ENCODE measurements at regions not wholly inside any gene's neighbourhood (a gene's known extent, or its start where the extent isn't known, plus 50 kb on each side); places are given as distances from the start of the nearest gene placed in this dataset.

DNA sequence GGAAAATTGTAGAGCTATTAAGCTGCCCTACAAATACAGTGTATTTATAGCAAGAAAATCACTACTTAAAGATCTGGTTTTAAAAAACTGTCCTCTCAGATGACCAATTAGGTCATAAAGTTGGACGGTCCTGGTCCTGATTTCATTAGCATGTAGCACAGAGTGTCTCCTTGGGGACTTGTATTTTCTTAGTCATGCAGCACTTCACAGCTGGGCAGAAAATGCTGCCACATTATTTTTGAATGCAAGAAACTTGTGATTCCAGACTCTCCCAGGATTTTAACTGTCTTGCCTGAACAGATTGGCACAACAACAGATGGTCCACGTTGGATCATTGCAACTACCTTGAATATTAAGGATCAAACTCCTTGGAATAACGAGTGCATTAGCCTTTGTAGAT lies 348.1 kb upstream of the SGCD start:
- FAIRE-seq (no peak), DNase-seq (ENCODE audit: insufficient read length) (no peak)
- TF ChIP-seq POLR2AphosphoS5 (IDR thresholded peaks at IDR 0.05; ENCODE audit: low read depth, low read length) (no peak), POLR2A (IDR thresholded peaks at IDR 0.05; ENCODE audit: low read depth, low read length) (no peak), TAF1 (IDR thresholded peaks at IDR 0.05; ENCODE audit: borderline replicate concordance, low read depth, low read length) (no peak)

DNA sequence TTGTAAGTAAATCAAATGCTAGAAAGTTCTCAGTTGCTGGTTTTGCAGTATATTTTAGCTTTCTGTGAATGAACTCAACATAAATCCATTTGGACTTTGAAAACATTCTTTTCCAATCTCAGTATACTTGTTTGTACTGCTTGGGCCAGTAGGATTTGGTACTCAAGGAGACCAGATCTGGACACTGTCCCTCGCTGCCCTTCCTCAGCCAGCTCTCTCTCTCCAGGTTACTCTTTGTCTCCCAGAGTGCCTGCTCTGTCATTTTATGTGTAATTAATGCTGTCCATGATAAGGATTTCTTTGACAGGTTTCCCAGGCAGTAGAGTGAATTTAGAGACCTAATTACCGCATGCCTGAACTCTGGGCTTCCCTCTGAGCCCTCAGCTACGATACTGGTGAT lies 344.6 kb upstream of the SGCD start:
- TF ChIP-seq TAF1 (IDR thresholded peaks at IDR 0.05; ENCODE audit: borderline replicate concordance, low read depth, low read length) (no peak), POLR2AphosphoS5 (IDR thresholded peaks at IDR 0.05; ENCODE audit: low read depth, low read length) (no peak), POLR2A (IDR thresholded peaks at IDR 0.05; ENCODE audit: low read depth, low read length) (no peak)
- DNase-seq (ENCODE audit: insufficient read length) (no peak), FAIRE-seq (no peak)

GRCh38 chr5:155983954-155984353 lies 343.0 kb upstream of the SGCD start:
- TF ChIP-seq TAF1 (IDR thresholded peaks at IDR 0.05; ENCODE audit: borderline replicate concordance, low read depth, low read length): no peak
- no peak for TF ChIP-seq POLR2AphosphoS5 (IDR thresholded peaks at IDR 0.05; ENCODE audit: low read depth, low read length)
- no peak for TF ChIP-seq POLR2A (IDR thresholded peaks at IDR 0.05; ENCODE audit: low read depth, low read length)

GRCh38 chr5:155987265-155987810 lies 339.6 kb upstream of the SGCD start:
- no peak for TF ChIP-seq POLR2A (IDR thresholded peaks at IDR 0.05; ENCODE audit: low read depth, low read length)
- TF ChIP-seq TAF1 (IDR thresholded peaks at IDR 0.05; ENCODE audit: borderline replicate concordance, low read depth, low read length): no peak
- TF ChIP-seq POLR2AphosphoS5 (IDR thresholded peaks at IDR 0.05; ENCODE audit: low read depth, low read length): no peak
- FAIRE-seq (no peak), DNase-seq (ENCODE audit: insufficient read length) (no peak)

More at GRCh38 chr5:155983954-155984353, 343.0 kb upstream of the SGCD start:
- no peak for FAIRE-seq
- no peak for DNase-seq (ENCODE audit: insufficient read length)

GRCh38 chr5:155989879-155990278 lies 337.1 kb upstream of the SGCD start:
- DNase-seq (ENCODE audit: insufficient read length) (no peak), FAIRE-seq (no peak)
- TF ChIP-seq POLR2AphosphoS5 (IDR thresholded peaks at IDR 0.05; ENCODE audit: low read depth, low read length): no peak

- no peak for DNase-seq (ENCODE audit: insufficient read length)
- TF ChIP-seq POLR2AphosphoS5 (IDR thresholded peaks at IDR 0.05; ENCODE audit: low read depth, low read length) (no peak), TAF1 (IDR thresholded peaks at IDR 0.05; ENCODE audit: borderline replicate concordance, low read depth, low read length) (no peak), POLR2A (IDR thresholded peaks at IDR 0.05; ENCODE audit: low read depth, low read length) (no peak)
- FAIRE-seq: no peak
Measured at GRCh38 chr5:155996123-155996522, 330.8 kb upstream of the SGCD start.

GRCh38 chr5:155998257-155998656 lies 328.7 kb upstream of the SGCD start:
- no peak for TF ChIP-seq POLR2AphosphoS5 (IDR thresholded peaks at IDR 0.05; ENCODE audit: low read depth, low read length)
- no peak for TF ChIP-seq TAF1 (IDR thresholded peaks at IDR 0.05; ENCODE audit: borderline replicate concordance, low read depth, low read length)
- TF ChIP-seq POLR2A (IDR thresholded peaks at IDR 0.05; ENCODE audit: low read depth, low read length): no peak
- no peak for FAIRE-seq
- DNase-seq (ENCODE audit: insufficient read length): no peak

- FAIRE-seq: no peak
- no peak for TF ChIP-seq POLR2AphosphoS5 (IDR thresholded peaks at IDR 0.05; ENCODE audit: low read depth, low read length)
- no peak for TF ChIP-seq TAF1 (IDR thresholded peaks at IDR 0.05; ENCODE audit: borderline replicate concordance, low read depth, low read length)
- TF ChIP-seq POLR2A (IDR thresholded peaks at IDR 0.05; ENCODE audit: low read depth, low read length): no peak
- no peak for DNase-seq (ENCODE audit: insufficient read length)
Measured at GRCh38 chr5:156000115-156000514, 326.8 kb upstream of the SGCD start.

- DNase-seq (ENCODE audit: insufficient read length): no peak
- no peak for TF ChIP-seq POLR2A (IDR thresholded peaks at IDR 0.05; ENCODE audit: low read depth, low read length)
- TF ChIP-seq TAF1 (IDR thresholded peaks at IDR 0.05; ENCODE audit: borderline replicate concordance, low read depth, low read length): no peak
- TF ChIP-seq POLR2AphosphoS5 (IDR thresholded peaks at IDR 0.05; ENCODE audit: low read depth, low read length): no peak
- FAIRE-seq: no peak
Measured at GRCh38 chr5:156004754-156005153, 322.2 kb upstream of the SGCD start.

GRCh38 chr5:156006026-156006647 lies 320.8 kb upstream of the SGCD start:
- TF ChIP-seq TAF1 (IDR thresholded peaks at IDR 0.05; ENCODE audit: borderline replicate concordance, low read depth, low read length) (no peak), POLR2AphosphoS5 (IDR thresholded peaks at IDR 0.05; ENCODE audit: low read depth, low read length) (no peak), POLR2A (IDR thresholded peaks at IDR 0.05; ENCODE audit: low read depth, low read length) (no peak)
- FAIRE-seq: no peak
- no peak for DNase-seq (ENCODE audit: insufficient read length)

DNA sequence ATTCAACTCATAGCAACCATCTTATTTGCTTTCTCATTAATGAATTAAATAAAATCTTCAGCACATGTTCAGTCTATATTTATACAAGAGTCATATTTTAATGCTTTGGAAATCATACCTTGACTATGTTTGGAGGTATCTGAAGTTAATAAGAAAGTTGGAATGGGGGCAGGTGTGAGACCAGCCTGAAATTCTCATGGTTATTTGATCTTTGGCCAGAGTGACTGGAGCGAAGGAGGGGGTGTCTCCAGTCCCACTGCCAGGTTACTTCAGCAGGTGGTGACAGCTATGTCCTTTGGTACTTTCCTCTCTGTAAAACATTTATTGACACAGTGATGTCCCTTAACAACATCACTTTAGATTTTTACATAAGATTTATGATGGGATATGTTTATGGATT lies 318.1 kb upstream of the SGCD start:
- FAIRE-seq (no peak), DNase-seq (ENCODE audit: insufficient read length) (no peak)
- TF ChIP-seq POLR2AphosphoS5 (IDR thresholded peaks at IDR 0.05; ENCODE audit: low read depth, low read length) (no peak), TAF1 (IDR thresholded peaks at IDR 0.05; ENCODE audit: borderline replicate concordance, low read depth, low read length) (no peak), POLR2A (IDR thresholded peaks at IDR 0.05; ENCODE audit: low read depth, low read length) (no peak)

GRCh38 chr5:156009583-156009982 lies 317.4 kb upstream of the SGCD start:
- DNase-seq (ENCODE audit: insufficient read length): no peak
- no peak for TF ChIP-seq POLR2AphosphoS5 (IDR thresholded peaks at IDR 0.05; ENCODE audit: low read depth, low read length)
- no peak for TF ChIP-seq TAF1 (IDR thresholded peaks at IDR 0.05; ENCODE audit: borderline replicate concordance, low read depth, low read length)
- no peak for TF ChIP-seq POLR2A (IDR thresholded peaks at IDR 0.05; ENCODE audit: low read depth, low read length)
- FAIRE-seq: no peak

All from GM12892 (cell line).